Trophoblast cell (in vitro differentiated cells and primary cell): ENCODE measurements at regions not wholly inside any gene's neighbourhood (a gene's known extent, or its start where the extent isn't known, plus 50 kb on each side); places are given as distances from the start of the nearest gene placed in this dataset.

ENCODE experiments used
- DNase-seq, 2 donors: peaks; one replicate each; pipeline ENCODE4 v3.0.0-alpha.2; 2016
- H2AFZ ChIP-seq: 2 replicates; pipeline ENCODE4 v1.6.1; 2013; ENCODE audit warnings: low read length, moderate library complexity, mild to moderate bottlenecking; ENCODE audit not compliant: insufficient read depth, poor library complexity
- H2AK5ac ChIP-seq: 2 replicates; pipeline ENCODE4 v1.6.1; 2013; ENCODE audit warnings: mild to moderate bottlenecking, low read length
- H2BK120ac ChIP-seq: 2 replicates; pipeline ENCODE4 v1.6.1; 2013; ENCODE audit warnings: low read length, mild to moderate bottlenecking, moderate library complexity; ENCODE audit not compliant: insufficient read depth, poor library complexity
- H2BK12ac ChIP-seq: 2 replicates; pipeline ENCODE4 v1.6.1; 2013; ENCODE audit warnings: mild to moderate bottlenecking, low read length, moderate library complexity
- H2BK5ac ChIP-seq: 2 replicates; pipeline ENCODE4 v1.6.1; 2013; ENCODE audit warnings: low read length, low read depth, moderate library complexity, mild to moderate bottlenecking; ENCODE audit not compliant: poor library complexity
- H3K14ac ChIP-seq: 2 replicates; pipeline ENCODE4 v1.6.1; 2013; ENCODE audit warnings: mild to moderate bottlenecking, low read length
- H3K18ac ChIP-seq: 2 replicates; pipeline ENCODE4 v1.6.1; 2013; ENCODE audit warnings: mild to moderate bottlenecking, low read length
- H3K23ac ChIP-seq: 2 replicates; pipeline ENCODE4 v1.6.1; 2013; ENCODE audit warnings: low read length
- H3K27ac ChIP-seq: 2 replicates; pipeline ENCODE4 v1.5.1; 2013; ENCODE audit warnings: low read depth, mild to moderate bottlenecking, inconsistent platforms, low read length, moderate library complexity
- H3K27me3 ChIP-seq: 2 replicates; pipeline ENCODE4 v1.6.1; 2013; ENCODE audit warnings: inconsistent platforms, mild to moderate bottlenecking, low read length, moderate library complexity; ENCODE audit not compliant: insufficient read depth
- H3K36me3 ChIP-seq, 2 experiments: 1 replicate in 1 of 2; 2 replicates in 1 of 2; pipeline ENCODE4 v1.6.1; 2013; ENCODE audit warnings: low read length in 2 of 2, mild to moderate bottlenecking in 2 of 2, moderate library complexity in 1 of 2; ENCODE audit not compliant: insufficient read depth in 2 of 2, control insufficient read depth in 1 of 2
- H3K4ac ChIP-seq: 2 replicates; pipeline ENCODE4 v1.6.1; 2013; ENCODE audit warnings: low read depth, mild to moderate bottlenecking, low read length, moderate library complexity
- H3K4me1 ChIP-seq, 2 experiments: 1 replicate in 1 of 2; 2 replicates in 1 of 2; pipeline ENCODE4 v1.6.1; 2013; ENCODE audit warnings: low read length in 2 of 2, mild to moderate bottlenecking in 2 of 2, moderate library complexity in 1 of 2; ENCODE audit not compliant: insufficient read depth in 2 of 2, control insufficient read depth in 1 of 2
- H3K4me2 ChIP-seq: 2 replicates; pipeline ENCODE4 v1.6.1; 2013; ENCODE audit warnings: inconsistent platforms, mild to moderate bottlenecking, low read length, moderate library complexity
- H3K4me3 ChIP-seq: 2 replicates; pipeline ENCODE4 v1.5.1; 2013; ENCODE audit warnings: mild to moderate bottlenecking, low read depth, low read length, inconsistent platforms
- H3K79me1 ChIP-seq: one replicate; pipeline ENCODE4 v1.6.1; 2013; ENCODE audit warnings: low read length
- H3K79me2 ChIP-seq: 2 replicates; pipeline ENCODE4 v1.6.1; 2013; ENCODE audit warnings: low read length, mild to moderate bottlenecking; ENCODE audit not compliant: control insufficient read depth, insufficient read depth, poor library complexity
- H3K9ac ChIP-seq: 2 replicates; pipeline ENCODE4 v1.6.1; 2013; ENCODE audit warnings: mild to moderate bottlenecking, low read length
- H3K9me3 ChIP-seq: 2 replicates; pipeline ENCODE4 v1.6.1; 2013; ENCODE audit warnings: low read depth, mild to moderate bottlenecking, control low read depth, inconsistent platforms, low read length; ENCODE audit not compliant: insufficient read depth
- H4K12ac ChIP-seq: 2 replicates; pipeline ENCODE4 v1.6.1; 2013; ENCODE audit warnings: low read depth, mild to moderate bottlenecking, low read length, moderate library complexity
- H4K8ac ChIP-seq: 2 replicates; pipeline ENCODE4 v1.6.1; 2013; ENCODE audit warnings: low read depth, mild to moderate bottlenecking, low read length, moderate library complexity
- H4K91ac ChIP-seq: one replicate; pipeline ENCODE4 v1.6.1; 2013; ENCODE audit warnings: low read depth, mild to moderate bottlenecking, low read length, moderate library complexity
- WGBS: extraction: QIAGEN DNeasy Blood & Tissue Kit; methylation state at CpG from one replicate; pipeline ENCODE4 v1.1.7; 2013; ENCODE audit warnings: missing lambda C conversion rate; ENCODE audit not compliant: insufficient read length, insufficient coverage; ENCODE audit errors: extremely low coverage; 5-methylcytosine and 5-hydroxymethylcytosine counted together

- Histone ChIP-seq H3K79me1 (no peaks in the 10 kb centered on the region), H2BK12ac (no peak overlapping the region), H3K36me3 (no peaks in the 10 kb centered on the region), H2AK5ac (no peak overlapping the region), H3K23ac (no peak overlapping the region), H3K14ac (no peak overlapping the region), H4K8ac (no peak overlapping the region), H3K4ac (no peak overlapping the region), H3K79me2 (no peaks in the 10 kb centered on the region), H2BK120ac (no peak overlapping the region), H2BK5ac (no peak overlapping the region), H3K18ac (no peak overlapping the region), H2AFZ (no peak overlapping the region), H4K91ac (no peak overlapping the region), H3K27me3 (no peaks in the 10 kb centered on the region), H4K12ac (no peak overlapping the region), H3K4me2 (no peak overlapping the region), H3K4me3 (peak overlapping the region; percentile 24), H3K9me3 (no peaks in the 10 kb centered on the region), H3K9ac (no peak overlapping the region), H3K27ac (no peak overlapping the region), H3K4me1 (no peaks in the 10 kb centered on the region)
- no CpG with 5 or more reads among the region's 19 CpGs for WGBS
- DNase-seq: peak; percentile 45 to 75
These were observed 221.0 kb upstream of the CSF3R start for GRCh38 chr1:36703526-36704208.

GRCh38 chr1:36702963-36703362 is 220.2 kb upstream of the CSF3R start:
- no CpG with 5 or more reads among the region's 9 CpGs for WGBS
- Histone ChIP-seq H4K8ac (no peak overlapping the region), H3K18ac (no peak overlapping the region), H3K27ac (no peak overlapping the region), H3K27me3 (no peaks in the 10 kb centered on the region), H3K79me1 (no peaks in the 10 kb centered on the region), H3K14ac (no peak overlapping the region), H4K91ac (no peak overlapping the region), H3K36me3 (no peaks in the 10 kb centered on the region), H3K4me1 (no peaks in the 10 kb centered on the region), H2BK5ac (no peak overlapping the region), H3K23ac (no peak overlapping the region), H2AFZ (no peak overlapping the region), H2AK5ac (no peak overlapping the region), H3K4me3 (no peak overlapping the region), H4K12ac (no peak overlapping the region), H3K9me3 (no peaks in the 10 kb centered on the region), H3K9ac (no peak overlapping the region), H2BK120ac (no peak overlapping the region), H2BK12ac (no peak overlapping the region), H3K4ac (no peak overlapping the region), H3K4me2 (no peak overlapping the region), H3K79me2 (no peaks in the 10 kb centered on the region)
- DNase-seq: no peak

GRCh38 chr1:36699113-36699911 is 216.6 kb upstream of the CSF3R start:
- Histone ChIP-seq H3K36me3 (no peaks in the 10 kb centered on the region), H4K91ac (no peak overlapping the region), H2BK120ac (no peak overlapping the region), H3K79me2 (no peaks in the 10 kb centered on the region), H3K9ac (no peak overlapping the region), H3K79me1 (no peaks in the 10 kb centered on the region), H3K27ac (no peak overlapping the region), H3K4me2 (no peak overlapping the region), H3K23ac (no peak overlapping the region), H3K18ac (no peak overlapping the region), H3K14ac (no peak overlapping the region), H3K27me3 (no peaks in the 10 kb centered on the region), H3K4ac (no peak overlapping the region), H3K4me1 (no peaks in the 10 kb centered on the region), H4K12ac (no peak overlapping the region), H2AFZ (no peak overlapping the region), H4K8ac (no peak overlapping the region), H2BK12ac (no peak overlapping the region), H2AK5ac (no peak overlapping the region), H3K4me3 (no peak overlapping the region), H2BK5ac (no peak overlapping the region), H3K9me3 (no peaks in the 10 kb centered on the region)
- no peak for DNase-seq
- WGBS: no CpG with 5 or more reads among the region's 10 CpGs

GRCh38 chr1:36697836-36698605 is 215.3 kb upstream of the CSF3R start:
- WGBS: no CpG with 5 or more reads among the region's 4 CpGs
- no peak overlapping the region for H2AK5ac ChIP-seq
- no peak overlapping the region for H3K4ac ChIP-seq
- no peak overlapping the region for H2BK5ac ChIP-seq
- DNase-seq: no peak
- H3K4me1 ChIP-seq: no peaks in the 10 kb centered on the region
- no peak overlapping the region for H2BK12ac ChIP-seq
- no peaks in the 10 kb centered on the region for H3K27me3 ChIP-seq
- H3K79me2 ChIP-seq: no peaks in the 10 kb centered on the region
- peaks cover 3% of the 10 kb centered on the region for H3K9me3 ChIP-seq
- H3K79me1 ChIP-seq: no peaks in the 10 kb centered on the region
- H3K14ac ChIP-seq: no peak overlapping the region
- H2BK120ac ChIP-seq: no peak overlapping the region
- H3K18ac ChIP-seq: no peak overlapping the region
- H3K36me3 ChIP-seq: no peaks in the 10 kb centered on the region
- H3K9ac ChIP-seq: no peak overlapping the region
- H3K27ac ChIP-seq: no peak overlapping the region
- H4K12ac ChIP-seq: no peak overlapping the region
- H3K4me3 ChIP-seq: no peak overlapping the region
- H4K8ac ChIP-seq: no peak overlapping the region
- H4K91ac ChIP-seq: no peak overlapping the region
- no peak overlapping the region for H3K23ac ChIP-seq
- no peak overlapping the region for H2AFZ ChIP-seq
- no peak overlapping the region for H3K4me2 ChIP-seq
